ENCODE measurements at regions not wholly inside any gene's neighbourhood (a gene's known extent, or its start where the extent isn't known, plus 50 kb on each side); places are given as distances from the start of the nearest gene placed in this dataset.
"Not testable (repeated sequence)": the region's sequence is repeated elsewhere in the genome, so short reads cannot be mapped to it uniquely, and the experiment has no call there.

- no peak for DNase-seq
Observed at GRCh38 chr2:236348976-236349375, 84.8 kb upstream of the ASB18 start.

GRCh38 chr2:236350426-236350825, 86.2 kb upstream of the ASB18 start:
- no peak for DNase-seq

GRCh38 chr2:236351966-236352525, 87.8 kb upstream of the ASB18 start:
- DNase-seq: no peak

- no peak for DNase-seq
Observed at GRCh38 chr2:236352761-236353593, 88.8 kb upstream of the ASB18 start.

- no peak for DNase-seq
Observed at GRCh38 chr2:236353594-236353942, 89.4 kb upstream of the ASB18 start.

GRCh38 chr2:236354056-236354940, 90.1 kb upstream of the ASB18 start:
- no peak for DNase-seq

DNA sequence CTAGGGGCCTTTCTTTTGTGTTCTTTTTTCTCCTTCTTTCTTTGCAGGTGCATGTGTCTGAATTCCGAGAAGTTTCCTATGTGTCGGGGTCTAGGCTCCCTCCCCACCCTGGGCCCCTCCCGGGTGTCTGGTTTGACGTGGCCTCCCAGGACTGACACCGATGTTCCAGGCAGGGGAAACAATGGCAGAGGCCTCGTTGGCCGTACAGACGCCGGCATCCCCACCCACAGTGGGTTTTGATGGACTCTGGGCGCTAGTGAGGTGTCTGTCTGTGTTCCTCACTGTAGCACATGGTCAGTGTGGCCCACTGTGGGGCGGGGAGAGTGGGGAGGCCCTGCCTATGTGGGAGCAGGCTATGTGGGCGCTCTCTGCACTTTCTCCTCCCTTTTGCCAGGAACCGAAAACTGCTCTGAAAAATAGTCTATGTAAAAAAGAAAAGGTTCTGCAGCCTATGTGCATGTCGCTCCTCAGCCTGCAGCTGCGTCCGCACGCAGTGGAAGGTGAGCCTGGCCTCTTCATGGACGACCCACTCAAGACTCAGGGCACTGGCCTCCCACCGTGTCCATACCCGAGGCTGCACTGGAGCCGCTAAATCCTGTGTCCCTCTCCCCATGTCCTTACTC, 90.9 kb upstream of the ASB18 start:
- no peak for DNase-seq

GRCh38 chr2:236355911-236356310, 91.7 kb upstream of the ASB18 start:
- DNase-seq: no peak

DNA sequence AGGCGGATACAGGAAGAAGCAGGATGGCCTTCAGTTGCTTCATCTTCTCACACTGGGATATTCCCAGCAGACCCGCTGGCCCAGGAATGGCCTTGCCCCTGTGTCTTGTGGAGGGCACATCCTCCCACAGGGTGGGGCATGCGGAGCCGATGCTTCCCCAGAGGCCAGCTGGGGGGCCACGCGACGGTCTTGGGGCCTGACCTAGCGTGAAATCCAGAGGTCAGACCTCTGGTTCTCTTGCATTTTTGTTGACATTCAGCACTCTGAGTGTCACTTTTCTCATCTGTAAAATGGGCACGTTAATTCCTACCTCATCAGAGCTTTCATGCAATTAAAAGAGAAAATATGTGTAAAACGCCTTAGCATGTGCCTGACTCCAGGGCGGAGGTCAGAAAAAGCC, 92.1 kb upstream of the ASB18 start:
- not testable (repeated sequence) for DNase-seq

DNA sequence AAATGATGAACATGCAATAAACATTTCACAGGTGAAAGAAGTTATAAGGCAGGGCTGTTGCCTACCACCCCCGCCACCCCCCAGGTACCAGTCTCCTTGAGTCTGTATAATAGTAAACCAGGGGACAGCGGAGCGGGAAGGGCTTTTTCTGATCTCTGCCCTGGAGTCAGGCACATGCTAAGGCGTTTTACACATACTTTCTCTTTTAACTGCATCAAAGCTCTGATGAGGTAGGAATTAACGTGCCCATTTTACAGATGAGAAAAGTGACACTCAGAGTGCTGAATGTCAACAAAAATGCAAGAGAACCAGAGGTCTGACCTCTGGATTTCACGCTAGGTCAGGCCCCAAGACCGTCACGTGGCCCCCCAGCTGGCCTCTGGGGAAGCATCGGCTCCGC, 94.3 kb upstream of the ASB18 start:
- not testable (repeated sequence) for DNase-seq

DNA sequence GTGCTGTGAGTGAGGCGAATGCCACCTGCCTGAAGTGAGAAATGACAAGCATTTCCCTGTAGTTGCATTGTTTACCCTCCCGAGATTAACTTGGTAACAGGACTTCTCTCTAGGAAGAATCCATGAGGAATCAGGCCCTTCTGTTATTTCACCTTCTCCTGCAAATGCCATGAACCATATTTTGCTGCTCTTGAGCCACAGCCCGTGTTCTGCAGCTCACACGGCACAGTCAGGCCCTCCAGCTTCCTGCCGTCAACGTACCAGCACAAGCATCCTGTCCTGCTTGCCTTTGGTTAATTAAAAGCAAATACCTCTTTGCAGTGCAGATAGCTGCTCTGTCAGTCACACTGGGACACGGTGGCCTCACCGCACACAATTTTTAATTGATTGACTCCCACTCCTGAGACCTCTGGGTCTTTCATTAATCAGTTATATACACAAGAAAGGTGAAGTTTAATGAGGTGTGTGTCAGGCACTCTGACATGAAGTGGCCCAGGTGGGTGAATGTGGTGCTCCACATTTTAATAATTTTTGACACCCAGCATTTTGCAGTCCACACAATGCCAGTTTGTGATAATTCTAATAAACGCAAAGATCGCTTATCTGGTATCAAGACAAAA, 95.3 kb upstream of the ASB18 start:
- no peak for DNase-seq

GRCh38 chr2:236360496-236360895, 96.3 kb upstream of the ASB18 start:
- no peak for DNase-seq

- no peak for DNase-seq
Observed at GRCh38 chr2:236363711-236364277, 99.6 kb upstream of the ASB18 start.

DNA sequence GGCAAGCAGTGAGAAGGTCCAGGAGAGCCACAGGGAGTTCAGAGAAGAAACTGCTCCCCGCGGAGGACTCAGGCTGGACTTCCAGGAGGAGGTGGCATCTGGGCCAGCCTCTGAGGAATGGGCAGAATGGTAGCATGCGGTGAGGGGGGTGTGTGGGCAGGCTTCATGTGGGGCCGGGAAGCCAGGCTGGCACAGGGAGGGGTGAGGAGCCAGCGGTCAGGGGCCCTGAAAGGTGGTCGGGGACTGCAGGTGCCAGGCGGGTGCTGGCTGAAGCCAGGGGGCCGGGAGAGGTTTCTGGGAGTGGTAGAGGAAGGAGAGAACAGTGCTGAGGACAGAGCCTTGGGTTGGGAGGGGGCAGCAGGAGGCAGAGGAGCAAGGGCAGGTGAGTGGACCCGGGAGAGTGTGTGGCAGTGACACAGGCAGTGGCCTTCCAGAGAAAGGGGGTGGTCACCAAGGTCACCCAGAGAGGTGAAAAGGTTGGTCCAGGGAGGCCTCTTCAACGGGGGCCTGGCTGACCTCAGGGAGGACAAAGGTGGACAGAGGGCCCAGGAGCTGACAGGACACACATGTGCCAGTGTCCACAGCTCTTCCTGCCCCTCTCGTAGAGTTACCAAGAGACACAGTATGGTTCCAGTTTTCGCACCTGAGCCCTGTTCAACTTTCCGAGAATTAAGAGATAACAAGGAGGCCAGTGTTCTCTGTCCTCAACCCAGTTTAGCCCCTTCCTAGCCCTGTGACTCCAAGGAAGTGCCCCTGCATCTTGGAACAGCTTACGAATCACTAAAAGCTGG, 101.2 kb upstream of the ASB18 start:
- no peak for DNase-seq

GRCh38 chr2:236366049-236366387, 101.8 kb upstream of the ASB18 start:
- DNase-seq: no peak

DNA sequence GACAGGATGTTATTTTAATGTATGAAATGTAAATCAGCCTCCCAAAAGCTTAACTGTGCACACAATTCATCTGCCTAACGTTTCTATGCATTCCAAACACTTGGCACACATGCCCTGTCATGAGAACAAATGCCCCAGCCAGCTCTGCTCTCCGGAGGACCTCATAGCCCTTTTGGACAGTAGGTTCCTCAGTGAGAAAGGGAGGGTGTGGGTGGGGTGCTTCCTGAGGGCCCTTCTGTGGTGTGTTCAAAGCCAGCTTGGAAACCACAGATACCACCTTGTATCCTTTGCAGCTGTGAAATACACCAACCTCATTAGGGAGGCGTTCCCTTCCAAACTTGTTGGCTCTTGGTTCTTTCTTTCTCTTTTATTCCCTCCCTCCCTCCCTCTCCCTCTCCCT, 102.2 kb upstream of the ASB18 start:
- DNase-seq: no peak

DNA sequence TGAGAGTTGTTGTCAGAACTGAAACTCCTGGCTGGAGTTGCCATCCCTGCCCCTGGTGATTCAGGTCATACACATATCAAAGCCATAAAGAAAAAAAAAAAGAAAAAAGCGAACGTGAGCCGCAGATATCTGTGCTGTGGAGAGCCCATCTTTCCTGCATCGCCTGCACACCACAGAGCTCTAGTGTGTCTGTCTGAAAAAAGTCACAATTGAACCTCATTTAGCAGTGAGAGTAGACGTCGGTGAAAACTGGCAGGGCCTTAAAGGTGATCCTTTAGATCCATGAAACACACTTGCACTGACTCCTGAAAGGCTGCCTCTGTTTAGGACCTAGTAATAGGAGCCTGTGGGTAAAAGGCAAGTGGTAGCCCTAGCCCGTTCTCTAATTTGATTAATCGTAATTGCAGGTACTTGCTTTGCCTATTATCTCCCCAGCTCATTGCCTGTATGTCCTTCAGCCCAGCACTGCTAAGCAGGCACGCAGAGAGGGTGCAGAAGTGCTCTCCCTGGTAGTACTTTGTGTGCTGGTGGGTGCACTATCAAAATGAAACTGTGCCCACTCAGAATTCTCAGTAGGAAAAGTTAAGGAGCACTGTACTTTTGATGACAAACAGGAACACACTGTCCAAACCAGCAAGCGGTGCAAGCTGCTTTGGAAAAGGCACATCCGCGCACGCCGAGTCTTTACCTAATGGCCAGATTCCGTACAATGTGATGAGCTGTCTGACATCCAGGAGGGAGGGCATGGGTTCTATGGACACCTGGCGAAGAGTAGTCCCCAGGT, 103.5 kb upstream of the ASB18 start:
- no peak for DNase-seq

DNA sequence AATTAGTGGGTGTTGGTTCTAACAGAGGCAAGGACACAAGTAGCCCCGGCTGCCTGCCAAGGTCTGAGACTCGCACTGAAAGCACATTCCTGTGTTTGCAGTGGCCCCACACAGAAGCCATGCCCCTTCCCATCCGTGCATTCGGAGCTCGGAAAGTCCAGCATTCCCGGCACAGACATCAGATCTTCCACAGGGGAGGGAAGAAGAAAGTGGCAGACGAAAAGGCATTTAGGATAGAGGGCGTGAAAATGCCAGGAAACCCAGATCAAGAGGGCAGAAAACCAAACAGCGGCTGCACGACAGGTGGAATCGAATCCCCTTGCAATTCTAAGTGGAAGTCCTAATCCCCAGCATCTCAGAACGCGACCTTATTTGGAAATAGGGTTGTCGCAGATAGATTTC, 105.5 kb upstream of the ASB18 start:
- DNase-seq: no peak

DNA sequence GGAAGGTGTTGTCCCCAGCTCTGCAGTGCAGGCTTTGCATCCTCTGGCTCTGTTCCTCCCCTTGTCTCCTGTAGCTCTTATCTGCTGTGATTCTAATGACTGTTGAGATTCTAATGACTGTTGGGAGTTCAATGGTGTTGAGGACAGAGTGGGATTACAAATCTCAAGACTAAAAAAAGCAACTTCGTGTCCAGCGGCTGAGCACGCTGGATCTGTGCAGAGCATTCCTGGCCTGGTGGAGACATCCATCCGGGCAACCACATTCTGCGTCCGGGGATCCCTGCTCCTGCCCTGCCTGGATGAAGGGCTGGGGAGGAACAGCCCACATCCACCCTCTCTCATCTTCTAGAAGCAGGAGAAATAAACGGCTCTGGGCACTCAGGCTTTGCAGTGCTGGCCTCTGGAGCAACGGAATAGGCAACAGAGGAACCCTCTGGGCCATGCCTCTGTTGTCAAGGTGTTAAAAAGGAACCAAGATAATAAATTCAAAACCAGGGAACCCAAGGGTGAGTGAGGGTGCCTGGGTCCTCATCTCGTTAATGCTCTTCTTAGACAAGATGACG, 106.7 kb upstream of the ASB18 start:
- no peak for DNase-seq

DNA sequence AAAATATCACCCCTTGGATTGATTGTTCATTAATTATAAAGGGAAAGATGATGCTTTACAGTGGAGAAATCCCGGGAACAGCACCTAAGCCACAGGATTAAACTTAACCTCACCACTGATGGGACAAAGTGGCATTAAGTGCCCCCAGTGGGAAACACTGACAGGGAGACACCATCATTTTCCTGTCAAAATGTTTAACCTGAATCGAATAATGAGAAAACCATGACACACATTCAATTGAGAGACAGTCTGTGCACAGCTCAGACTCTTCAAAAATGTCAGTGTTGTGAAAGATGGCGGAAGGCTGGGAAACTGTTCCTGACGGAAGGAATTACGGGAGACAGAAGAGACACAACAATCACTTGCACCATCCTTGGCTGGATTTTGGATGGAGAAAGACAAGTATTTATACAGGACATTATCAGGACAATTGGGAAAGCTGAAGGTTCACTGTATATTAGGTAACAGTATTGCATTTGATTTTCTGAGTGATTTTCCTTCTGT, 111.8 kb upstream of the ASB18 start:
- DNase-seq: no peak

Measured in right forelimb (tissue), 1 donor.